ENCODE measurements at regions not wholly inside any gene's neighbourhood (a gene's known extent, or its start where the extent isn't known, plus 50 kb on each side); places are given as distances from the start of the nearest gene placed in this dataset.

DNA sequence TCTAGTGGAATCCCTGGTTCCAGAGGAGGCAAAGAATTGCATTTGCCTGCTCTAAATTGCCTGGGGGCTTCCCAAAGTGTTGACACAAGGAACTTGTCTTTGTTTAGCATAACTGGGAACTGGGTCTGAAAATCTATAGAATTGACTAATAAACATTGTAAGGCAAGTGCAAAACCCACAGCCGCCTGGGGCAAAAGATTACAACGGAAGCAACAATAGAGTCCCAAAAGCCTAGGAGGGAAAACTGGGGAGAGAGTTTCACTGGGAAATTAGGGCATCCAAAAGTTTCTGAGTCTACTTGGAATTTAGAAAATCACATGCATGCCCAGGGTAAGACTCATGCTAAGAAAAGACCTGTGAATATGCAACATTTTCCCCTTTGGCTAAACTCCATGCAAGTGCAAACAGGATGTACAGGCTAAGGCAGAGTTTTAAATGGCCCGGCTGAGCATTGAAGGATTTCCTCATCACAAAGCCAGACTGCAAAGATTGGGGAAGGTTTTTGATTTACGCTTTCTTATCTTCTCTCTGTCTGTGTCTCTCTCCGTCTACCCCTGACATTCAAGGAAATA lies 725.3 kb upstream of the NCAM2 start:
- Histone ChIP-seq H3K36me3 (no peaks in the 10 kb centered on the region), H3K4me1 (no peaks in the 10 kb centered on the region), H3K27ac (no peak overlapping the region), H3K4me3 (no peak overlapping the region), H3K27me3 (no peaks in the 10 kb centered on the region), H3K9me3 (peaks cover 0 to 3% (median 0%) of the 10 kb centered on the region in 12 donors)
- DNase-seq (no peak), ATAC-seq (no peak)
- 49 to 67% (median 55%) methylated on average over 5 of the region's 5 CpGs for WGBS, 4 donors
- intact Hi-C loops (cut with DNase I): no loop called here
- TF ChIP-seq POLR2A (IDR thresholded peaks at IDR 0.05): no peak
- TF ChIP-seq, protein P1, sequence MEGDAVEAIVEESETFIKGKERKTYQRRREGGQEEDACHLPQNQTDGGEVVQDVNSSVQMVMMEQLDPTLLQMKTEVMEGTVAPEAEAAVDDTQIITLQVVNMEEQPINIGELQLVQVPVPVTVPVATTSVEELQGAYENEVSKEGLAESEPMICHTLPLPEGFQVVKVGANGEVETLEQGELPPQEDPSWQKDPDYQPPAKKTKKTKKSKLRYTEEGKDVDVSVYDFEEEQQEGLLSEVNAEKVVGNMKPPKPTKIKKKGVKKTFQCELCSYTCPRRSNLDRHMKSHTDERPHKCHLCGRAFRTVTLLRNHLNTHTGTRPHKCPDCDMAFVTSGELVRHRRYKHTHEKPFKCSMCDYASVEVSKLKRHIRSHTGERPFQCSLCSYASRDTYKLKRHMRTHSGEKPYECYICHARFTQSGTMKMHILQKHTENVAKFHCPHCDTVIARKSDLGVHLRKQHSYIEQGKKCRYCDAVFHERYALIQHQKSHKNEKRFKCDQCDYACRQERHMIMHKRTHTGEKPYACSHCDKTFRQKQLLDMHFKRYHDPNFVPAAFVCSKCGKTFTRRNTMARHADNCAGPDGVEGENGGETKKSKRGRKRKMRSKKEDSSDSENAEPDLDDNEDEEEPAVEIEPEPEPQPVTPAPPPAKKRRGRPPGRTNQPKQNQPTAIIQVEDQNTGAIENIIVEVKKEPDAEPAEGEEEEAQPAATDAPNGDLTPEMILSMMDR (IDR thresholded peaks at IDR 0.05): no peak

- Histone ChIP-seq H3K27ac (no peak overlapping the region), H3K9me3 (peaks cover 0 to 4% (median 0%) of the 10 kb centered on the region in 12 donors), H3K4me1 (no peaks in the 10 kb centered on the region), H3K36me3 (no peaks in the 10 kb centered on the region), H3K4me3 (no peak overlapping the region), H3K27me3 (no peaks in the 10 kb centered on the region)
- no peak for ATAC-seq
- TF ChIP-seq POLR2A (IDR thresholded peaks at IDR 0.05): no peak
- TF ChIP-seq, protein P1 (IDR thresholded peaks at IDR 0.05): no peak
- no peak for DNase-seq
- intact Hi-C loops (cut with DNase I): no loop called here
These were observed 721.8 kb upstream of the NCAM2 start for GRCh38 chr21:20276377-20276776.

DNA sequence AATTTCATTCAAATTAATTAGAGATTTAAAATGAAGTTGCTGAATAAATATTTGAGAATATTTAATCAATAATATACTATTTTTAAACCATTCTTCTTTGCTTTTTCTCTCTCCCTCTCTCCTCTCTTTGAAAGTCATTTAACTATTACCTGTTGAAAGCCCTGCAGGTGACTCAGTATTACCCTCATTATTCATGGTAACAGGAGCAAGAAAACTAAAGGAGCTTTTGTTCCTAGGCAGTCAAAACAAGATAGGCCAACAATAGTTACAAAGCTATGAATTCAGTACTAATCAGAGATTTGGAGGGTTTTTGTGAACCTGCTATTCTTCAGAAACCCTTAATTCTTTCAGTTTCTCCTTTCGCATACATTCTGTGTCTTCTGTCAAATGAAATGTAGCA lies 721.3 kb upstream of the NCAM2 start:
- no peaks in the 10 kb centered on the region for H3K36me3 ChIP-seq
- intact Hi-C loops (cut with DNase I): no loop called here
- DNase-seq (no peak), ATAC-seq (no peak)
- H3K4me3 ChIP-seq: no peak overlapping the region
- H3K4me1 ChIP-seq: no peaks in the 10 kb centered on the region
- WGBS, 4 donors: 89 to 94% (median 92%) methylated on average over 1 of the region's 1 CpG
- no peak overlapping the region for H3K27ac ChIP-seq
- TF ChIP-seq POLR2A (IDR thresholded peaks at IDR 0.05): no peak
- TF ChIP-seq, protein P1 (IDR thresholded peaks at IDR 0.05): no peak
- H3K9me3 ChIP-seq: peaks cover 0 to 4% (median 0%) of the 10 kb centered on the region in 12 donors
- no peaks in the 10 kb centered on the region for H3K27me3 ChIP-seq

DNA sequence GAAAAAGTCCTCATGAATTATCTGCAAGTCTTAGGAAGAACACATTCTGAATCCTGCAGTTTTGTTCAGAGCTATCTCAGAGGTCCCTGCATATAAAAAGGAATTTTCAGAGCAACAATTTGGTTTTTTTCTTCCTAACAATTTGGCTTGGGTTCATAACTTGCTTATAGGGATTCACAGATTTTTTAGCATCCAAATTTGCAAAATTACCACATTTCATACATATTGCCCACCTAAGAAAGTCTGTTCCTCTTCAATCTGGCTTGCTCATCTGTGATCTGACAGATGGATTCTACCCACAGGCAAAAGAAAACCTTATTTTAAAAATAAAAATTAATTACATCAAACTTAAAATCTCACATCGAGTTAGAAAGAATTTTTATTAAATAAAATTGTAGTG lies 714.4 kb upstream of the NCAM2 start:
- intact Hi-C loops (cut with DNase I): no loop called here
- no peak for DNase-seq
- ATAC-seq: no peak
- no peaks in the 10 kb centered on the region for H3K4me1 ChIP-seq
- no peaks in the 10 kb centered on the region for H3K36me3 ChIP-seq
- 68 to 81% (median 77%) methylated on average over 1 of the region's 1 CpG for WGBS, 4 donors
- TF ChIP-seq, protein P1 (IDR thresholded peaks at IDR 0.05): no peak
- TF ChIP-seq POLR2A (IDR thresholded peaks at IDR 0.05): no peak
- H3K4me3 ChIP-seq: no peak overlapping the region
- no peak overlapping the region for H3K27ac ChIP-seq
- H3K27me3 ChIP-seq: no peaks in the 10 kb centered on the region
- peaks cover 0 to 4% (median 0%) of the 10 kb centered on the region in 12 donors for H3K9me3 ChIP-seq

All from heart left ventricle (tissue), 16 donors.